ENCODE measurements at regions not wholly inside any gene's neighbourhood (a gene's known extent, or its start where the extent isn't known, plus 50 kb on each side); places are given as distances from the start of the nearest gene placed in this dataset.

GRCh38 chr6:134599079-134599478 is 281.2 kb upstream of the SGK1 start:
- intact Hi-C loops (cut with DNase I; ENCODE audit: low total_unique reads) (no loop called here), in situ Hi-C loops (cut with MboI; ENCODE audit: low pct_ligation_motif_present in 1 of 4, low pct_unique_long_range_greater_than_20kb in 1 of 4, low sequenced_read_pairs in 3 of 4) (no loop called here)
- H3K36me3 ChIP-seq = no peaks in the 10 kb centered on the region
- no peak overlapping the region for H3K27ac ChIP-seq
- no peak overlapping the region for H3K4me3 ChIP-seq
- 83 to 92% methylated on average over 2 to 3 of the region's 3 CpGs for WGBS, 2 donors (ENCODE audit: low coverage in 1 of 2)
- DNase-seq = no peak
- TF ChIP-seq CTCF (IDR thresholded peaks at IDR 0.05) = no peak
- H3K4me1 ChIP-seq = no peaks in the 10 kb centered on the region
- H3K9me3 ChIP-seq = peaks cover 5 to 7% of the 10 kb centered on the region in 2 donors
- no peaks in the 10 kb centered on the region for H3K27me3 ChIP-seq

- 93 to 100% methylated on average over 1 of the region's 1 CpG for WGBS, 2 donors (ENCODE audit: low coverage in 1 of 2)
- in situ Hi-C loops (cut with MboI; ENCODE audit: low pct_ligation_motif_present in 1 of 4, low pct_unique_long_range_greater_than_20kb in 1 of 4, low sequenced_read_pairs in 3 of 4) (no loop called here), intact Hi-C loops (cut with DNase I; ENCODE audit: low total_unique reads) (no loop called here)
- H3K9me3 ChIP-seq = peaks cover 5 to 7% of the 10 kb centered on the region in 2 donors
- no peaks in the 10 kb centered on the region for H3K4me1 ChIP-seq
- H3K4me3 ChIP-seq = no peak overlapping the region
- no peaks in the 10 kb centered on the region for H3K27me3 ChIP-seq
- no peak for TF ChIP-seq POLR2AphosphoS5 (IDR thresholded peaks at IDR 0.05)
- TF ChIP-seq EP300 (IDR thresholded peaks at IDR 0.05; ENCODE audit: low read depth) = no peak
- TF ChIP-seq CTCF (IDR thresholded peaks at IDR 0.05) = no peak
- no peak for DNase-seq
- H3K36me3 ChIP-seq = no peaks in the 10 kb centered on the region
- no peak overlapping the region for H3K27ac ChIP-seq
Measured at GRCh38 chr6:134596191-134596590, 278.3 kb upstream of the SGK1 start.

GRCh38 chr6:134594881-134595280 is 277.0 kb upstream of the SGK1 start:
- no peaks in the 10 kb centered on the region for H3K36me3 ChIP-seq
- H3K4me1 ChIP-seq = no peaks in the 10 kb centered on the region
- intact Hi-C loops (cut with DNase I; ENCODE audit: low total_unique reads) (no loop called here), in situ Hi-C loops (cut with MboI; ENCODE audit: low pct_ligation_motif_present in 1 of 4, low pct_unique_long_range_greater_than_20kb in 1 of 4, low sequenced_read_pairs in 3 of 4) (no loop called here)
- no peak for DNase-seq
- no peak overlapping the region for H3K4me3 ChIP-seq
- no peak overlapping the region for H3K27ac ChIP-seq
- 95 to 100% methylated on average over 1 of the region's 1 CpG for WGBS, 2 donors (ENCODE audit: low coverage in 1 of 2)
- no peaks in the 10 kb centered on the region for H3K9me3 ChIP-seq
- TF ChIP-seq POLR2AphosphoS5 (IDR thresholded peaks at IDR 0.05) (no peak), CTCF (IDR thresholded peaks at IDR 0.05) (no peak), EP300 (IDR thresholded peaks at IDR 0.05; ENCODE audit: low read depth) (no peak), POLR2A (IDR thresholded peaks at IDR 0.05) (no peak)
- no peaks in the 10 kb centered on the region for H3K27me3 ChIP-seq

- H3K27ac ChIP-seq = no peak overlapping the region
- TF ChIP-seq EP300 (IDR thresholded peaks at IDR 0.05; ENCODE audit: low read depth) (no peak), POLR2A (IDR thresholded peaks at IDR 0.05) (no peak)
- no peaks in the 10 kb centered on the region for H3K27me3 ChIP-seq
- H3K9me3 ChIP-seq = no peaks in the 10 kb centered on the region
- intact Hi-C loops (cut with DNase I; ENCODE audit: low total_unique reads) = no loop called here
- in situ Hi-C loops (cut with MboI; ENCODE audit: low pct_ligation_motif_present in 1 of 4, low pct_unique_long_range_greater_than_20kb in 1 of 4, low sequenced_read_pairs in 3 of 4) = no loop called here
- no peak overlapping the region for H3K4me3 ChIP-seq
- no peak for DNase-seq
- no peaks in the 10 kb centered on the region for H3K4me1 ChIP-seq
- WGBS, 2 donors (ENCODE audit: low coverage in 1 of 2) = 72 to 78% methylated on average over 5 to 7 of the region's 7 CpGs
- H3K36me3 ChIP-seq = no peaks in the 10 kb centered on the region
Measured at GRCh38 chr6:134593887-134594286, 276.0 kb upstream of the SGK1 start.

- Histone ChIP-seq H3K27ac (no peak overlapping the region), H3K36me3 (no peaks in the 10 kb centered on the region), H3K4me1 (no peaks in the 10 kb centered on the region), H3K4me3 (no peak overlapping the region), H3K27me3 (no peaks in the 10 kb centered on the region), H3K9me3 (no peaks in the 10 kb centered on the region)
- in situ Hi-C loops (cut with MboI; ENCODE audit: low pct_ligation_motif_present in 1 of 4, low pct_unique_long_range_greater_than_20kb in 1 of 4, low sequenced_read_pairs in 3 of 4) = no loop called here
- WGBS, 2 donors (ENCODE audit: low coverage in 1 of 2) = 80 to 85% methylated on average over 3 of the region's 3 CpGs
- no peak for TF ChIP-seq POLR2AphosphoS5 (IDR thresholded peaks at IDR 0.05)
- TF ChIP-seq CTCF (IDR thresholded peaks at IDR 0.05) = no peak
- TF ChIP-seq EP300 (IDR thresholded peaks at IDR 0.05; ENCODE audit: low read depth) = no peak
- TF ChIP-seq POLR2A (IDR thresholded peaks at IDR 0.05) = no peak
- intact Hi-C loops (cut with DNase I; ENCODE audit: low total_unique reads) = no loop called here
- DNase-seq = no peak
Measured at GRCh38 chr6:134593442-134593841, 275.5 kb upstream of the SGK1 start.

All from transverse colon (tissue), 4 donors.